ENCODE measurements at regions not wholly inside any gene's neighbourhood (a gene's known extent, or its start where the extent isn't known, plus 50 kb on each side); places are given as distances from the start of the nearest gene placed in this dataset.
"Not testable (repeated sequence)": the region's sequence is repeated elsewhere in the genome, so short reads cannot be mapped to it uniquely, and the experiment has no call there.

GRCh38 chr7:150101282-150101681 is 221.9 kb upstream of the LRRC61 start:
- not testable (repeated sequence) for DNase-seq (ENCODE audit: low spot score)

- DNase-seq (ENCODE audit: low spot score): not testable (repeated sequence)
These were observed 215.9 kb upstream of the LRRC61 start for GRCh38 chr7:150107283-150107682.

- not testable (repeated sequence) for DNase-seq (ENCODE audit: low spot score)
These were observed 212.8 kb upstream of the LRRC61 start for GRCh38 chr7:150110375-150110820.

GRCh38 chr7:150110882-150111281 is 212.3 kb upstream of the LRRC61 start:
- not testable (repeated sequence) for DNase-seq (ENCODE audit: low spot score)

GRCh38 chr7:150111373-150112139 is 211.6 kb upstream of the LRRC61 start:
- not testable (repeated sequence) for DNase-seq (ENCODE audit: low spot score)

- not testable (repeated sequence) for DNase-seq (ENCODE audit: low spot score)
These were observed 209.9 kb upstream of the LRRC61 start for GRCh38 chr7:150113301-150113700.

GRCh38 chr7:150114591-150114990 is 208.6 kb upstream of the LRRC61 start:
- DNase-seq (ENCODE audit: low spot score): not testable (repeated sequence)

- not testable (repeated sequence) for DNase-seq (ENCODE audit: low spot score)
These were observed 203.2 kb upstream of the LRRC61 start for GRCh38 chr7:150119966-150120365.

GRCh38 chr7:150125831-150126230 is 197.3 kb upstream of the LRRC61 start:
- DNase-seq (ENCODE audit: low spot score): not testable (repeated sequence)

GRCh38 chr7:150134451-150134850 is 188.7 kb upstream of the LRRC61 start:
- DNase-seq (ENCODE audit: low spot score): not testable (repeated sequence)

GRCh38 chr7:150135620-150136190 is 187.4 kb upstream of the LRRC61 start:
- not testable (repeated sequence) for DNase-seq (ENCODE audit: low spot score)

GRCh38 chr7:150139840-150140239 is 183.3 kb upstream of the LRRC61 start:
- not testable (repeated sequence) for DNase-seq (ENCODE audit: low spot score)

GRCh38 chr7:150141525-150142345 is 181.4 kb upstream of the LRRC61 start:
- not testable (repeated sequence) for DNase-seq (ENCODE audit: low spot score)

GRCh38 chr7:150146124-150146523 is 177.0 kb upstream of the LRRC61 start:
- not testable (repeated sequence) for DNase-seq (ENCODE audit: low spot score)

- DNase-seq (ENCODE audit: low spot score): not testable (repeated sequence)
These were observed 175.6 kb upstream of the LRRC61 start for GRCh38 chr7:150147524-150147923.

- DNase-seq (ENCODE audit: low spot score): not testable (repeated sequence)
These were observed 167.1 kb upstream of the LRRC61 start for GRCh38 chr7:150156015-150156414.

- DNase-seq (ENCODE audit: low spot score): not testable (repeated sequence)
These were observed 164.5 kb upstream of the LRRC61 start for GRCh38 chr7:150158696-150159095.

- not testable (repeated sequence) for DNase-seq (ENCODE audit: low spot score)
These were observed 153.6 kb upstream of the LRRC61 start for GRCh38 chr7:150169515-150169914.

- not testable (repeated sequence) for DNase-seq (ENCODE audit: low spot score)
These were observed 153.1 kb upstream of the LRRC61 start for GRCh38 chr7:150169943-150170490.

- DNase-seq (ENCODE audit: low spot score): not testable (repeated sequence)
These were observed 139.6 kb upstream of the LRRC61 start for GRCh38 chr7:150183602-150184001.

GRCh38 chr7:150189963-150190362 is 133.2 kb upstream of the LRRC61 start:
- not testable (repeated sequence) for DNase-seq (ENCODE audit: low spot score)

- not testable (repeated sequence) for DNase-seq (ENCODE audit: low spot score)
These were observed 130.6 kb upstream of the LRRC61 start for GRCh38 chr7:150192541-150192940.

Measured in CD4-positive, alpha-beta T cell treated with Interleukin-6 at 100 ng/mL for 8 hours (primary cell).